Tongue (tissue), 1 donor: ENCODE measurements at regions not wholly inside any gene's neighbourhood (a gene's known extent, or its start where the extent isn't known, plus 50 kb on each side); places are given as distances from the start of the nearest gene placed in this dataset.

Experiments
- DNase-seq: peaks from one replicate; pipeline ENCODE4 v3.0.0-alpha.2; 2015

- DNase-seq: peak; percentile 55
Measured at GRCh38 chr10:78516756-78517155, 483.1 kb downstream of the RPS24 start.

GRCh38 chr10:78518224-78518623 lies 484.6 kb downstream of the RPS24 start:
- DNase-seq: no peak

GRCh38 chr10:78520737-78521430 lies 487.2 kb downstream of the RPS24 start:
- peak; percentile 23 for DNase-seq

- no peak for DNase-seq
Measured at GRCh38 chr10:78523453-78523852, 489.8 kb downstream of the RPS24 start.

GRCh38 chr10:78524342-78524741 lies 490.7 kb downstream of the RPS24 start:
- DNase-seq: peak; percentile 80

GRCh38 chr10:78524941-78525340 lies 491.3 kb downstream of the RPS24 start:
- peak; percentile 57 for DNase-seq

GRCh38 chr10:78526347-78526746 lies 492.7 kb downstream of the RPS24 start:
- DNase-seq: no peak

- no peak for DNase-seq
Measured at GRCh38 chr10:78527296-78527695, 493.6 kb downstream of the RPS24 start.

GRCh38 chr10:78528749-78529204 lies 495.1 kb downstream of the RPS24 start:
- DNase-seq: no peak

GRCh38 chr10:78529262-78529661 lies 495.6 kb downstream of the RPS24 start:
- no peak for DNase-seq

GRCh38 chr10:78531088-78531487 lies 497.4 kb downstream of the RPS24 start:
- no peak for DNase-seq

- no peak for DNase-seq
Measured at GRCh38 chr10:78532480-78533042, 498.9 kb downstream of the RPS24 start.

- DNase-seq: no peak
Measured at GRCh38 chr10:78533098-78533497, 499.4 kb downstream of the RPS24 start.

GRCh38 chr10:78533776-78534175 lies 500.1 kb downstream of the RPS24 start:
- DNase-seq: no peak

GRCh38 chr10:78535716-78536218 lies 502.1 kb downstream of the RPS24 start:
- DNase-seq: no peak

GRCh38 chr10:78537018-78537417 lies 503.4 kb downstream of the RPS24 start:
- no peak for DNase-seq

- no peak for DNase-seq
Measured at GRCh38 chr10:78539247-78539766, 505.6 kb downstream of the RPS24 start.

GRCh38 chr10:78540355-78541076 lies 506.9 kb downstream of the RPS24 start:
- DNase-seq: no peak

- no peak for DNase-seq
Measured at GRCh38 chr10:78541481-78542140, 507.9 kb downstream of the RPS24 start.

- DNase-seq: no peak
Measured at GRCh38 chr10:78542141-78542489, 508.5 kb downstream of the RPS24 start.

- DNase-seq: no peak
Measured at GRCh38 chr10:78542521-78542920, 508.9 kb downstream of the RPS24 start.

GRCh38 chr10:78543031-78543748 lies 509.5 kb downstream of the RPS24 start:
- DNase-seq: no peak
